ACC112 (cell line): ENCODE measurements at regions not wholly inside any gene's neighbourhood (a gene's known extent, or its start where the extent isn't known, plus 50 kb on each side); places are given as distances from the start of the nearest gene placed in this dataset.

Source experiments
- H2AFZ ChIP-seq: fragments of 200-600 bp; sonication (generic); one replicate; pipeline ENCODE4 v1.6.0; 2017; ENCODE audit warnings: antibody characterized with exemption, low read length; ENCODE audit not compliant: unreplicated experiment
- H3K27ac ChIP-seq: fragments of 200-600 bp; sonication (generic); 2 replicates; pipeline ENCODE4 v1.5.1; 2014; ENCODE audit warnings: low read depth, mild to moderate bottlenecking, antibody characterized with exemption, low read length, moderate library complexity
- H3K27me3 ChIP-seq: fragments of 200-600 bp; sonication (generic); 2 replicates; pipeline ENCODE4 v1.6.1; 2014; ENCODE audit warnings: mild to moderate bottlenecking, antibody characterized with exemption, low read length, moderate library complexity, mixed read lengths; ENCODE audit not compliant: insufficient read depth
- H3K36me3 ChIP-seq: fragments of 200-600 bp; sonication (generic); 2 replicates; pipeline ENCODE4 v1.6.1; 2016; ENCODE audit warnings: mild to moderate bottlenecking, antibody characterized with exemption, low read length, moderate library complexity, mixed read lengths; ENCODE audit not compliant: insufficient read depth
- H3K4me1 ChIP-seq: fragments of 200-600 bp; sonication (generic); one replicate; pipeline ENCODE4 v1.6.1; 2016; ENCODE audit warnings: low read length, mixed read lengths; ENCODE audit not compliant: insufficient read depth, unreplicated experiment, control insufficient read depth
- H3K4me3 ChIP-seq: fragments of 200-600 bp; sonication (generic); 2 replicates; pipeline ENCODE4 v1.5.1; 2014; ENCODE audit warnings: mild to moderate bottlenecking, low read depth, low read length
- H3K79me2 ChIP-seq: fragments of 200-600 bp; sonication (generic); one replicate; pipeline ENCODE4 v1.6.0; 2016; ENCODE audit warnings: low read length; ENCODE audit not compliant: control insufficient read depth, unreplicated experiment, insufficient read depth

DNA sequence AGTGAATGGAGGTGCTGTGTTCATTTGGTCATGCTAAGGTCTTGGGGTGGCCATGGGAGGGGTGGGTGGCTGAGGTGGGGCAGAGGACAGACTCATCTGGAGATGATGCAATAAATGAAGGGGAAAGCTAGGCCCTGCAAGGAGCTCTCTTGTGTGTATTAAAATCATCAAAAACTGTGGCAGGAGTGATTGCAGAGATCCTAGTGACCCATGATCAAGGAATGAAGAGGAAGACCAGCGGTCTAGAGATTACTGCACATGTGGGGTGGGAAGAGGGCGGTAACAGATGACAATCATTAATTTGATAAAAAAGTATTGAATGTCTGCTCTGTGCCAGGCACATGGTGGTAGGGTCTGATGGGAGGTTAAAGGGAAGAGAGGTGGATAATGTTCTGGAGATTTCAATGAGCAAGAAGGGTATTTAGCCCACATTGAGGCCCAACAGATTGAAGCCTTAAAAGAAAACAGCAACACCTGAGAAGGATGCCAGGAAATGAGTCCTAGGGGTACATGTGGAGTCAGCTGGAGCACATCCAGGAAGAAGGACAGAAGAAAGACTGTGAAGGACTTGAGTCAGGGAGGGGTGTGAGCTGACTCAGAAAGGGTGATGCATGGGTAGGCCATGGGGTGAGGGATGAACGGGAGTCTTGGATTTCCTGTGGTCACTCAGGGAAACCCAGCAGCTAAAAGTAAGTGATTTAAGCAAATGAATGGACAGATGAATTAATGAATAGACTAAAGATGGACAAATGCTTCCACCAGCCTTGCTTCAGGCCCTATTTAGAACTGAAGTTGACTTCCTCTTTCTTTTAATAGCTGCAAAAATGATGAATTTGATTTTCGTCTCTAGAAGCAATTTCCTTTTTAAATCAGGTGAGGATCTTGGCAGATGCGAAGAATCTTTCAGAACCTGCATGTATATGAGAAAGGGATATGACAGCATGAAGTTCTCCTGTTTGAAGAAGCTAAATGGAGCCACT lies 83.1 kb upstream of the IGFBP3 start:
- Histone ChIP-seq H3K27ac (peak overlapping the region; percentile 36; the same call in 1 of the 2 replicates), H3K4me1 (peaks cover 15% of the 10 kb centered on the region), H3K27me3 (no peaks in the 10 kb centered on the region), H3K4me3 (no peak overlapping the region), H2AFZ (no peak overlapping the region), H3K79me2 (no peaks in the 10 kb centered on the region), H3K36me3 (peaks cover 5% of the 10 kb centered on the region; the same call in 1 of the 2 replicates)

DNA sequence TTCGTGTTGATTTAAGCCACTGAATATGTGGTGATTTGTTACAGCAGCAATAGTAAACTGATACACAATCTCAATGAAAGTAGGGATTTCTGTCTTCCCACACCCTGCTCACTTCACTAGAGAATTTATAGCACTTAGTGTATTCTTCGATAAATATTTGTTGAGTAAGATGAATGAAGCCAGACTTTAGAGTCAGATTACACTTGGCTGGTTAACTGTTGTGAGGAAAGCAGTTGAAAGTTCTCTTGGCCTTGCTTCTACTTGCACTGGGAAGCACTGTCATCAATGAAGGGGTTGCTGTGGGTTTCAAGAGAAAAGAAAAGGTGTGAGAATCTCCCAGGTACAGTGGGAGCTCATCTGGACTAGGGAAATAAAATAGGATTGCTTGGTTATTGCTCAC lies 82.1 kb upstream of the IGFBP3 start:
- Histone ChIP-seq H3K27me3 (no peaks in the 10 kb centered on the region), H3K79me2 (no peaks in the 10 kb centered on the region), H3K27ac (no peak overlapping the region), H3K4me3 (no peak overlapping the region), H3K4me1 (peaks cover 15% of the 10 kb centered on the region), H2AFZ (no peak overlapping the region), H3K36me3 (peaks cover 5% of the 10 kb centered on the region; the same call in 1 of the 2 replicates)

- H3K36me3 ChIP-seq: no peaks in the 10 kb centered on the region
- no peak overlapping the region for H2AFZ ChIP-seq
- no peaks in the 10 kb centered on the region for H3K79me2 ChIP-seq
- peaks cover 15% of the 10 kb centered on the region for H3K4me1 ChIP-seq
- H3K27ac ChIP-seq: no peak overlapping the region
- no peak overlapping the region for H3K4me3 ChIP-seq
- no peaks in the 10 kb centered on the region for H3K27me3 ChIP-seq
These were observed 79.4 kb upstream of the IGFBP3 start for GRCh38 chr7:46000513-46000912.

DNA sequence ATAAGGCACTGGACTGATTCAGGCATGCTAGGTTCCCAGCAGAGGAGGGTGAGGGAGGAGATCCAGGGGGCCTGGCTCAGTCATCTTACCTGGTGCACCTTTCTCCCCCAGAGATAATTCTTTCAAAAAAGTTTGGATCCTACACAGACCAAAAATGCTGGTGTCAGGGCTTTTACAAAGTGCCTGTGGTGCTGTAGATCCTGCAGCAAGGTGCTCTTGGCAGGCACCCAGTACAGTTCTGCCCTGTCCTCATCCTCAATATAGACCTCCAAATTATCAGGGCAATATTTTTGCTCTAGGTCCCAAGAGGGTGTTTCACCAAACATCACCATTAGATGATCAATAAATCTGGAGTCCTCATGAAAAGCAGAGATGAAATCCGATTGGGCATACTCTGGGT lies 78.5 kb upstream of the IGFBP3 start:
- no peak overlapping the region for H3K27ac ChIP-seq
- no peak overlapping the region for H3K4me3 ChIP-seq
- no peaks in the 10 kb centered on the region for H3K79me2 ChIP-seq
- no peaks in the 10 kb centered on the region for H3K36me3 ChIP-seq
- H3K4me1 ChIP-seq: peaks cover 10% of the 10 kb centered on the region
- H3K27me3 ChIP-seq: no peaks in the 10 kb centered on the region
- no peak overlapping the region for H2AFZ ChIP-seq

DNA sequence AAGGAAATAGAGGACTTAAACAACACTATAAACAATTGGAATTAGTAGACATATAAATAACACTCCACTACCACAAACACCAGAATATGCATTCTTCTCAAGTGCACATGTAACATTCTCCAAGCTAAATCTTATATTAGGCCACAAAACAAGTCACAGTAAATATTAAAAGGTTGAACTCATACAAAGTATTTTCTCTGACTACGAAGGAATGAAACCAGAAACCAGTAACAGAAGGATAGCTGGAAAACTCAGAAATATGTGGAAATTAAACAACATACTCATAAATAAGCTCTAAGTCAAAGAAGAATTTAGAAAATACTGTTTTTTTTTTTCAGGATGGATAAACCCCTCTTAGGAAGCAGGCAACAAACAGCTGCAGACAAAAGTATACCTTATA lies 77.4 kb upstream of the IGFBP3 start:
- Histone ChIP-seq H3K4me3 (no peak overlapping the region), H3K4me1 (no peaks in the 10 kb centered on the region), H3K36me3 (no peaks in the 10 kb centered on the region), H3K27ac (no peak overlapping the region), H2AFZ (no peak overlapping the region), H3K79me2 (no peaks in the 10 kb centered on the region), H3K27me3 (no peaks in the 10 kb centered on the region)

DNA sequence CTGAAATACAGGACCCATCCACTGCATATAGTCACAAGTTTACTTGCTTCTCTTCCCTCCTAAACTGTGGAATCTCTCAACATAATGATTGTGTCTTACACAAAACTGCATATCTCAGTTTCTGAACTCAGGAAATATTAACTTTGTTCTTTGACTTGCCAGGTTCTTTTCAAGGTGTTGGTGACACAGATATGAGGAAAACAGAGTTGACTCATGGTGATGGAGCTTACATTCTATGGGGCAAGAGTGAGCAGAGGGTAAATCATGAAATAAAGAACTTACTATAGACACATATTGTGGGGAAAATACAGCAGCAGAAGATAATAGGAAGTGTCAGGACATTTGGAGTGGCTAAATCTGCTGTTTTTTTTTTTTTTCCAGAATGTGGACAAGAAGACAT lies 72.5 kb upstream of the IGFBP3 start:
- Histone ChIP-seq H3K36me3 (no peaks in the 10 kb centered on the region), H3K79me2 (no peaks in the 10 kb centered on the region), H2AFZ (no peak overlapping the region), H3K27ac (no peak overlapping the region), H3K27me3 (no peaks in the 10 kb centered on the region), H3K4me1 (no peaks in the 10 kb centered on the region), H3K4me3 (no peak overlapping the region)

GRCh38 chr7:45992826-45993225 lies 71.8 kb upstream of the IGFBP3 start:
- no peaks in the 10 kb centered on the region for H3K79me2 ChIP-seq
- no peak overlapping the region for H3K27ac ChIP-seq
- no peaks in the 10 kb centered on the region for H3K36me3 ChIP-seq
- H3K4me1 ChIP-seq: no peaks in the 10 kb centered on the region
- no peak overlapping the region for H2AFZ ChIP-seq
- no peaks in the 10 kb centered on the region for H3K27me3 ChIP-seq
- no peak overlapping the region for H3K4me3 ChIP-seq

DNA sequence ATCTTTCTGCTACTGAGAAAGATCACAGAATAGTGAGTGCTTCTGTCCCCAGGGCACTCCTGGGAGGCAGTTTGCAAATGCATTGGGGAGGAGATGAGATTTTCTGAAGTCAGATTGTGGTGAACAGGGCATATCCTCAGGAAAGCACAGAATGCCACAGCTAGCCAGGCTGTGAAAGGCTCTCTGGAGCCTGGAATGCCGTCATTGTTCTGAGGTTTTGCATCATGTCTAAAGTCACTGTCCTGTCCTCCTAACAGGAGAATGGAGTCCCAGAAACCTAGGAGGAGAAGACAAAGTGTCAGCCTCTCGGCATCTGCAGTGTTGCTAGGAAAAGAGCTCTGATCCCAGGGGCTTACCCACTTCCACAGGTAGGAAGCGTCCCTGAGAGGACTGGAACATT lies 69.2 kb upstream of the IGFBP3 start:
- no peak overlapping the region for H2AFZ ChIP-seq
- H3K27ac ChIP-seq: no peak overlapping the region
- H3K27me3 ChIP-seq: no peaks in the 10 kb centered on the region
- H3K79me2 ChIP-seq: no peaks in the 10 kb centered on the region
- no peaks in the 10 kb centered on the region for H3K36me3 ChIP-seq
- no peaks in the 10 kb centered on the region for H3K4me1 ChIP-seq
- H3K4me3 ChIP-seq: no peak overlapping the region

- Histone ChIP-seq H3K36me3 (no peaks in the 10 kb centered on the region), H3K27me3 (no peaks in the 10 kb centered on the region), H2AFZ (no peak overlapping the region), H3K4me3 (no peak overlapping the region), H3K79me2 (no peaks in the 10 kb centered on the region), H3K27ac (no peak overlapping the region), H3K4me1 (no peaks in the 10 kb centered on the region)
These were observed 67.5 kb upstream of the IGFBP3 start for GRCh38 chr7:45988405-45989057.

GRCh38 chr7:45987521-45988290 lies 66.6 kb upstream of the IGFBP3 start:
- Histone ChIP-seq H3K4me3 (no peak overlapping the region), H3K79me2 (no peaks in the 10 kb centered on the region), H3K4me1 (no peaks in the 10 kb centered on the region), H2AFZ (no peak overlapping the region), H3K27ac (no peak overlapping the region), H3K27me3 (no peaks in the 10 kb centered on the region), H3K36me3 (no peaks in the 10 kb centered on the region)
